ENCODE measurements at regions not wholly inside any gene's neighbourhood (a gene's known extent, or its start where the extent isn't known, plus 50 kb on each side); places are given as distances from the start of the nearest gene placed in this dataset.
"Not testable (repeated sequence)": the region's sequence is repeated elsewhere in the genome, so short reads cannot be mapped to it uniquely, and the experiment has no call there.

DNA sequence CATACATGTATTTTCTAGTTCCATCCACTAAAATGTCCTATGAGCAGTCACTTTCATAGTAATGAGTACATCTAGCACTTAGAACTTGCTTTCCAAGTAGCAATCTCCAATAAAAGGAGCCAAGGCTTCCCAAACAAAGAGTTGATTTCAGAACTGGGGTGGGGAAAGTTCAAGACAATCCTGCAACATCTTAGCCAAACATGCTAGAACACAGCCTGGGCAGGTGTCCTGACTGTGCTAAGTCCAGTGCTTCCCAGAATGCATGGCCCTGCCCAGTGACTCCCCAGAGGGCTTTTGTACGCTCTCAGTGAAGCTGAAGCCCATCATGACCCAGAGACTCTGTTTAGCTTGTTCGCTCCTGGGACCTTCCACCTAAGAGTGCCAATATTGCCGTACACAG lies 106.7 kb upstream of the UBAC2 start:
- no peaks in the 10 kb centered on the region for H3K27me3 ChIP-seq (ENCODE audit: control insufficient read depth in 1 of 2, insufficient read depth in 2 of 2, low read length in 2 of 2)
- H3K27ac ChIP-seq (ENCODE audit: low read length), result no peak overlapping the region
- H3K4me3 ChIP-seq (ENCODE audit: low read length in 2 of 2), result no peak overlapping the region
- H3K9me3 ChIP-seq (ENCODE audit: control insufficient read depth in 2 of 2, low read length in 2 of 2), result no peaks in the 10 kb centered on the region
- no peaks in the 10 kb centered on the region for H3K36me3 ChIP-seq (ENCODE audit: control insufficient read depth in 2 of 2, insufficient read depth in 2 of 2, low read length in 2 of 2)
- H3K4me1 ChIP-seq (ENCODE audit: control insufficient read depth, insufficient read depth, low read length), result no peaks in the 10 kb centered on the region
- no peak overlapping the region for H3K9ac ChIP-seq (ENCODE audit: low read length in 2 of 2)

DNA sequence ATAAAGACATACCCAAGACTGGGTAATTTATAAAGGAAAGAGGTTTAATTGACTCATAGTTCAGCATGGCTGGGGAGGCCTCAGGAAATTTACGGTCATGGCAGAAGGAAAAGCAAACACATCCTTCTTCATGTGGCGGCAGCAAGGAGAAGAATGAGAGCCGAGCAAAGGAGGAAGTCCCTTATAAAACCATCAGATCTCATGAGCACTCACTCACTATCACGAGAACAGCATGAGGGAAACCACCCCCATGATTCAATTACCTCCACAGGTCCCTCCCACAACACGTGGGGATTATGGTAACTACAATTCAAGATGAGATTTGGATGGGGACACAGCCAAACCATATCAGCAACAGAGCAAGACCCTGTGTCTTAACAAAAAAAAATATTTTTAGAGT lies 98.8 kb upstream of the UBAC2 start:
- not testable (repeated sequence) for H3K27ac ChIP-seq (ENCODE audit: low read length); H3K4me3 ChIP-seq (ENCODE audit: low read length in 2 of 2); H3K9me3 ChIP-seq (ENCODE audit: control insufficient read depth in 2 of 2, low read length in 2 of 2); H3K27me3 ChIP-seq (ENCODE audit: control insufficient read depth in 1 of 2, insufficient read depth in 2 of 2, low read length in 2 of 2); H3K4me1 ChIP-seq (ENCODE audit: control insufficient read depth, insufficient read depth, low read length); H3K36me3 ChIP-seq (ENCODE audit: control insufficient read depth in 2 of 2, insufficient read depth in 2 of 2, low read length in 2 of 2); H3K9ac ChIP-seq (ENCODE audit: low read length in 2 of 2)

DNA sequence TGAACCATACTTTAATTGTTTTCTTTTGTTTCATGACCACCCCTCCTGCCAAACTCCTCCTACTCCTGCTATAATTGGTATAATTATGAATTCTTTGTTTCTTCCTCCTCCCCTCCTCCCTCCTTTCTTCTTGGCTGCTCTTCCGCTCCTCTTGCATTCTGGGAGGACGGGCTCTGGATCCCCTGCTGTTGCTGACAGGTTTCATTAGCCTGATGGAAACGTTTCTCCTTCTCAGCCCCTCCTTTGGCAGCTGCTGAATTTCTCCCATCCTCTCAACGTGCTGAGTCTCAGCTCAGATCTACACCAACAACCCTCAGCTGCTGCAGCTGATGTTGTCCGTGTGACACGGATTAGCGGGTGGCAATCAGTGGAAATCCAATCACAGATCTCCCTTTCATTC lies 97.1 kb upstream of the UBAC2 start:
- H3K9ac ChIP-seq (ENCODE audit: low read length in 2 of 2), result no peak overlapping the region
- H3K27me3 ChIP-seq (ENCODE audit: control insufficient read depth in 1 of 2, insufficient read depth in 2 of 2, low read length in 2 of 2), result no peaks in the 10 kb centered on the region
- H3K27ac ChIP-seq (ENCODE audit: low read length), result no peak overlapping the region
- H3K4me3 ChIP-seq (ENCODE audit: low read length in 2 of 2), result no peak overlapping the region
- no peaks in the 10 kb centered on the region for H3K4me1 ChIP-seq (ENCODE audit: control insufficient read depth, insufficient read depth, low read length)
- H3K9me3 ChIP-seq (ENCODE audit: control insufficient read depth in 2 of 2, low read length in 2 of 2), result no peaks in the 10 kb centered on the region
- no peaks in the 10 kb centered on the region for H3K36me3 ChIP-seq (ENCODE audit: control insufficient read depth in 2 of 2, insufficient read depth in 2 of 2, low read length in 2 of 2)

DNA sequence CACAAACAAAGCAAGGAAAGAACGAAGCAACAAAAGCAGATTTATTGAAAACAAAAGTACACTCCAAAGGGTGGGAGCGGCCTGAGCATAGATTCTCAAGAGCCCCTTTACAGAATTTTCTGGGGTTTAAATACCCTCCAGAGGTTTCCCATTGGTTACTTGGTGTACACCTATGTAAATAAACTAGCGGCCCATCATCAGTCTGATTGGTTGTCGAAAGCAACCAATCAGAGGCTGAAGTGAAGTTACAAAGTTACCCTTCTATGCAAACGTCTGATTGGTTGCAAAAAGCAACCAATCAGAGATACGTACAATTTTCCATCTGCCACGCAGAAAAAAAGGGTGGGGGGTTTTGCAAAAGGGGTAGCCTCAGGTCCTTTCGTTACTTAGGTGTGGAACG lies 96.3 kb upstream of the UBAC2 start:
- no peaks in the 10 kb centered on the region for H3K27me3 ChIP-seq (ENCODE audit: control insufficient read depth in 1 of 2, insufficient read depth in 2 of 2, low read length in 2 of 2)
- H3K36me3 ChIP-seq (ENCODE audit: control insufficient read depth in 2 of 2, insufficient read depth in 2 of 2, low read length in 2 of 2), result no peaks in the 10 kb centered on the region
- H3K4me1 ChIP-seq (ENCODE audit: control insufficient read depth, insufficient read depth, low read length), result no peaks in the 10 kb centered on the region
- H3K9me3 ChIP-seq (ENCODE audit: control insufficient read depth in 2 of 2, low read length in 2 of 2), result no peaks in the 10 kb centered on the region
- no peak overlapping the region for H3K9ac ChIP-seq (ENCODE audit: low read length in 2 of 2)
- no peak overlapping the region for H3K27ac ChIP-seq (ENCODE audit: low read length)
- no peak overlapping the region for H3K4me3 ChIP-seq (ENCODE audit: low read length in 2 of 2)

DNA sequence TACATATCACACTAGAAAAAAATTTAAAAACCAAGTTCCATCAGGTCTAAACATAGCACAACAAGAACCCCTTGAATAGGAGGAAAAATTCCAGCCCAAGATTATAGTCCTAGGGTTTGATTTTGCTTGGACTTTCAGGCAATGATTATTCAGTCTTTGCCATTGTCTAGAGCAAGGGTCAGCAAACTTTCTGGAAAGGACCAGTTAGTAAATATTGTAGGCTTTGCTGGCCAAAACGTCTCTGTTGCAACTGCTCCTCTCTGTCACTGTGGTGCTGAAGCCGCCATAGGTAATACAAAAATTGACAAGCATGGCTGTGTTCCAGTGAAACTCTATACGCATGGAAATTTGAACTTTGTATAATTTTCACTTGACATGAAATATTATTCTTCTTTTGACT lies 95.5 kb upstream of the UBAC2 start:
- H3K4me1 ChIP-seq (ENCODE audit: control insufficient read depth, insufficient read depth, low read length), result no peaks in the 10 kb centered on the region
- H3K27ac ChIP-seq (ENCODE audit: low read length), result no peak overlapping the region
- no peaks in the 10 kb centered on the region for H3K27me3 ChIP-seq (ENCODE audit: control insufficient read depth in 1 of 2, insufficient read depth in 2 of 2, low read length in 2 of 2)
- no peak overlapping the region for H3K4me3 ChIP-seq (ENCODE audit: low read length in 2 of 2)
- no peak overlapping the region for H3K9ac ChIP-seq (ENCODE audit: low read length in 2 of 2)
- H3K36me3 ChIP-seq (ENCODE audit: control insufficient read depth in 2 of 2, insufficient read depth in 2 of 2, low read length in 2 of 2), result no peaks in the 10 kb centered on the region
- H3K9me3 ChIP-seq (ENCODE audit: control insufficient read depth in 2 of 2, low read length in 2 of 2), result no peaks in the 10 kb centered on the region

DNA sequence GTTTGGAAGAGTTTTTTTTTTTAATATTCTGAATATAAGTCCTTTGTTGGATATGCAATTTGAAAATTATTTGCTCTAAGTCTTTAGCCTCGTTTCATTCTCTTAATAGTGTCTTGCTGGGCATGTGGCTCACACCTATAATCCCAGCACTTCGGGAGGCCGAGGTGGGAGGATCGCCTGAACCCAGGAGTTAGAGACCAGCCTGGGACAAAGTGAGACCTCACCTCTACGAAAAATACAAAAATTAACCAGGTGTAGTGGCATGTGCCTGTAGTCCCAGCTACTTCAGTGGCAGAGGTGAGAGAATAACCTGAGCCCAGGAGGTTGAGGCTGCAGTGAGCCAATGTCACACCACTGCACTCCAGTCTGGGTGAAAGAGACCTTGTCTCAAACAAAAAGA lies 87.3 kb upstream of the UBAC2 start:
- Histone ChIP-seq H3K36me3 (ENCODE audit: control insufficient read depth in 2 of 2, insufficient read depth in 2 of 2, low read length in 2 of 2) (no peaks in the 10 kb centered on the region), H3K27me3 (ENCODE audit: control insufficient read depth in 1 of 2, insufficient read depth in 2 of 2, low read length in 2 of 2) (no peaks in the 10 kb centered on the region), H3K4me3 (ENCODE audit: low read length in 2 of 2) (no peak overlapping the region), H3K27ac (ENCODE audit: low read length) (no peak overlapping the region), H3K9me3 (ENCODE audit: control insufficient read depth in 2 of 2, low read length in 2 of 2) (no peaks in the 10 kb centered on the region), H3K9ac (ENCODE audit: low read length in 2 of 2) (no peak overlapping the region), H3K4me1 (ENCODE audit: control insufficient read depth, insufficient read depth, low read length) (no peaks in the 10 kb centered on the region)

DNA sequence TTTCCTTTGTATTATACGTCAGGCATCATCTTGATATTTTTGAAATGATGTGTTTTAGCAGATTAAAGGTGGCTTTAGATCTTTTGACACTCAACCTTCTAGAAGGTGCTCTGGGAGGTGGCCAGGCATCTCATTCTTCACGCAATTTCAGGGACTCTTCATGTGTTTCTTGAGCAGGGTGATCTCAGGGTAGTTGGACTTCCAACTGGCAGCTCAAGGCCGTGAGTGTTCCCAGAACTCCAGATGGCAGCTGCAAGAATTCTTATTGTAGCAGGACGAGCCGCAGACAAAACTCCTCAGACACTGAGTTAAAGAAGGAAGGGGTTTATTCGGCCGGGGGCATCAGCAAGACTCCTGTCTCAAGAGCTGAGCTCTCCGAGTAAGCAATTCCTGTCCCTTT lies 82.5 kb upstream of the UBAC2 start:
- Histone ChIP-seq H3K27me3 (ENCODE audit: control insufficient read depth in 1 of 2, insufficient read depth in 2 of 2, low read length in 2 of 2) (no peaks in the 10 kb centered on the region), H3K4me3 (ENCODE audit: low read length in 2 of 2) (no peak overlapping the region)

DNA sequence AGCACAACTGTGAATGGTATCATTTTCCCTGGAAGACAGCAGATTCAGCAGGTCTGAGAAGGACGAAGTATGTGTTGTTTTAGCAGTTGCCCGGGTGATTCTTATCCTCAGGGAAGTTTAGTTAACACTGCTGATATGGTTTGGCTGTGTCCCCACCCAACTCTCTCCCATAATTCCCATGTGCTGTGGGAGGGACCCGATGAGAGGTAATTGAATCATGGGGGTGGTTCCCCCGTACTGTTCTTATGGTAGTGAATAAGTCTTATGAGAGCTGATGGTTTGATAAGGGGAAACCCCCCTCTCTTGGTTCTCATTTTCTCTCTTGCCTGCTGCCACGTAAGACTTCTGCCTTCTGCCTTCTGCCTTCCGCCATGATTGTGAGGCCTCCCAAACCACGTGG lies 81.0 kb upstream of the UBAC2 start:
- H3K27ac ChIP-seq (ENCODE audit: low read length), result no peak overlapping the region
- no peak overlapping the region for H3K9ac ChIP-seq (ENCODE audit: low read length in 2 of 2)
- no peaks in the 10 kb centered on the region for H3K4me1 ChIP-seq (ENCODE audit: control insufficient read depth, insufficient read depth, low read length)
- no peak overlapping the region for H3K4me3 ChIP-seq (ENCODE audit: low read length in 2 of 2)
- no peaks in the 10 kb centered on the region for H3K27me3 ChIP-seq (ENCODE audit: control insufficient read depth in 1 of 2, insufficient read depth in 2 of 2, low read length in 2 of 2)
- H3K36me3 ChIP-seq (ENCODE audit: control insufficient read depth in 2 of 2, insufficient read depth in 2 of 2, low read length in 2 of 2), result no peaks in the 10 kb centered on the region
- H3K9me3 ChIP-seq (ENCODE audit: control insufficient read depth in 2 of 2, low read length in 2 of 2), result no peaks in the 10 kb centered on the region

More for the DNA sequence above, 82.5 kb upstream of the UBAC2 start:
- Histone ChIP-seq H3K9me3 (ENCODE audit: control insufficient read depth in 2 of 2, low read length in 2 of 2) (no peaks in the 10 kb centered on the region), H3K27ac (ENCODE audit: low read length) (no peak overlapping the region), H3K36me3 (ENCODE audit: control insufficient read depth in 2 of 2, insufficient read depth in 2 of 2, low read length in 2 of 2) (no peaks in the 10 kb centered on the region), H3K4me1 (ENCODE audit: control insufficient read depth, insufficient read depth, low read length) (no peaks in the 10 kb centered on the region), H3K9ac (ENCODE audit: low read length in 2 of 2) (no peak overlapping the region)

DNA sequence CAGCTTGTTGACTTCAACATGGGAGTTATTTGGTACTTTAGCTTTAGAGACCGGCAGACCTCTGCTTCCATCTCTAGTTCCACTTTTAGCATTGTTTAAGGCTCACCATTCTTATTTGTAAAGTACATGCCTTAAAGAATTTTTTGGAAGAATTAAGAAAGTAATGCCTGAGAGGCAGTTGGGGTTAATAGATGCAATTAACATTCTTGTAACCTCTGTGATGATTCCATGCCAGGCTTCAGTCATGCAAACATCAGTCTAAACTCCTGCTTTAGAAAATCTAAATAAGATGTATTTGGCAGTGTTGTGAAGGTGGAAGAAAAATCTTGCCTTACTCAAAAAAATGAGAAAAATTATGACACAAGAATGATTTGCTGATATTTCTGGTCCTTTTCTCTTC lies 79.9 kb upstream of the UBAC2 start:
- Histone ChIP-seq H3K27ac (ENCODE audit: low read length) (no peak overlapping the region), H3K4me1 (ENCODE audit: control insufficient read depth, insufficient read depth, low read length) (no peaks in the 10 kb centered on the region), H3K4me3 (ENCODE audit: low read length in 2 of 2) (no peak overlapping the region), H3K9ac (ENCODE audit: low read length in 2 of 2) (no peak overlapping the region), H3K27me3 (ENCODE audit: control insufficient read depth in 1 of 2, insufficient read depth in 2 of 2, low read length in 2 of 2) (no peaks in the 10 kb centered on the region), H3K36me3 (ENCODE audit: control insufficient read depth in 2 of 2, insufficient read depth in 2 of 2, low read length in 2 of 2) (no peaks in the 10 kb centered on the region), H3K9me3 (ENCODE audit: control insufficient read depth in 2 of 2, low read length in 2 of 2) (no peaks in the 10 kb centered on the region)

DNA sequence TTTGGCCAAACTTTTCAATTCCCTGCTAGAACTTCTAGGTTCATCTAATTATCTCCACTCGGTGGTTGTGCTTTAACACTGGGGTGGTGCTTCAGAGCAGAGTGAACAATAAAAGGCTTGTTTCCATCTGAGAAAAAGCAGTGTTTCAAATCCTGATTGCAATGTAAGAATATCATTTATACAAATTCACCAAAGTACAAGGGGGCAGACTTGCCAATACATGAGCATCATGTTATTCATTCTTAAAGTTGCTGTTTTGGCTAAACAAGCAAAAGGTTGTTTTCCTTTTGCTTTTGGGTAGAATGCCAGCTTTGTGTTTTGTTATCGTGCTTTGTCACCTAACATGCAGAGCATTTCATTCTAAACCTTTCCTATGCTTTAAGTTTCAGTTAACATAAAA lies 78.5 kb upstream of the UBAC2 start:
- H3K4me3 ChIP-seq (ENCODE audit: low read length in 2 of 2), result no peak overlapping the region
- H3K9me3 ChIP-seq (ENCODE audit: control insufficient read depth in 2 of 2, low read length in 2 of 2), result no peaks in the 10 kb centered on the region
- H3K27me3 ChIP-seq (ENCODE audit: control insufficient read depth in 1 of 2, insufficient read depth in 2 of 2, low read length in 2 of 2), result no peaks in the 10 kb centered on the region
- no peak overlapping the region for H3K9ac ChIP-seq (ENCODE audit: low read length in 2 of 2)
- H3K27ac ChIP-seq (ENCODE audit: low read length), result no peak overlapping the region
- no peaks in the 10 kb centered on the region for H3K4me1 ChIP-seq (ENCODE audit: control insufficient read depth, insufficient read depth, low read length)
- no peaks in the 10 kb centered on the region for H3K36me3 ChIP-seq (ENCODE audit: control insufficient read depth in 2 of 2, insufficient read depth in 2 of 2, low read length in 2 of 2)

DNA sequence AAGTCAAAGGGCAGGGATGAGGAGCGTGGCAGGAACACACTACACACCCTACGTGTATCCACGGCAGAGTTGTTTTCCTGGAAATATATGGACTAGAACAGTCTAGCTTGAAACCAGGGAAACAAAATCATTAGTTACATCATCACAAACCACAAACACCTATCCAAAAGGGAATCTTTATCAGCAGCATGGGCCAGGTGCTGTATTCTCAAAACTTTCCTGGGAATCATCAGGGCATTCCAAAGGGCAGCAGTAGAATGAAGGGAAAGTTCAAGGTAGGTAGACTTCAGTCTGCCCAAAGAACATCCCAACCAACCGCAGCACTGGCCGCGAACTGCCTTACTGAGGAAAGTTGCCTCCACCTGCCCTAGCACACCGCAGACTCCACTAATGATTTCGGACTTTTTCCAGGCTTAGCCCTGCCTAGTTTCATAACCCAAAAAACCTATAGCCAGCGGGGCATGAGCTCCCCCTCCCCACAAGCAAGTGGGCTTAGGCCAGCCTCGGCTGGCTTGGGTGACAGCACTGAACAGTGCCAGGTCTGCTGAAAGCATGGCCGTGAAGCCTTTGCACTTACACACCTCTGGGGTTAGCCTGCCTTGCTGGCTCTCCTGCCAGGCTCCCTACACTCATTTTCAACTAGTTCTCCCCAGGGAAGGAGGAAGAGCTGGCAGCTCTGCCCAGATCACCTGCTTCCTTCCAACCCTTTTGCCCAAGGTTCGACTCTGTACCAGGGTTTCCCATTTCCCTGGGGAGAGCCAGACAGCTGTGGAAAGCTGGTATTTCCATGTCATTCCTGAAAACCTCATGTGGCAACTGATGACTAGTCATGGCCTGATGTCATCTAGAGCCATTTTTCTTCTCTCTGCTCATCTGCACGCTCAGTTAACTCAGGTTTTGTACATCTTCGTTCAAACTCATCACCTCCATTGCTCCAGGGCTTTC lies 77.3 kb upstream of the UBAC2 start:
- no peak overlapping the region for H3K27ac ChIP-seq (ENCODE audit: low read length)

More for the DNA sequence above, 77.3 kb upstream of the UBAC2 start:
- Histone ChIP-seq H3K36me3 (ENCODE audit: control insufficient read depth in 2 of 2, insufficient read depth in 2 of 2, low read length in 2 of 2) (no peaks in the 10 kb centered on the region), H3K9me3 (ENCODE audit: control insufficient read depth in 2 of 2, low read length in 2 of 2) (no peaks in the 10 kb centered on the region), H3K9ac (ENCODE audit: low read length in 2 of 2) (no peak overlapping the region), H3K4me3 (ENCODE audit: low read length in 2 of 2) (no peak overlapping the region), H3K4me1 (ENCODE audit: control insufficient read depth, insufficient read depth, low read length) (no peaks in the 10 kb centered on the region), H3K27me3 (ENCODE audit: control insufficient read depth in 1 of 2, insufficient read depth in 2 of 2, low read length in 2 of 2) (no peaks in the 10 kb centered on the region)

Data from stomach smooth muscle (tissue), 2 donors.